SU-DHL-6 (cell line): ENCODE measurements at regions not wholly inside any gene's neighbourhood (a gene's known extent, or its start where the extent isn't known, plus 50 kb on each side); places are given as distances from the start of the nearest gene placed in this dataset.

Experiments used
- EZH2phosphoT487 ChIP-seq: fragments of 200-600 bp; sonication (generic), shearing (Covaris generic); conservative IDR thresholded peaks from 2 replicates; pipeline ENCODE4 v1.6.1; 2018; ENCODE audit warnings: mild to moderate bottlenecking, antibody characterized with exemption, low read length, moderate library complexity, mixed read lengths
- TF ChIP-seq, protein P1 (sequence below): fragments of 200-600 bp; sonication (generic); IDR thresholded peaks from one replicate; pipeline ENCODE4 v1.5.1; 2017; ENCODE audit warnings: antibody characterized with exemption, mild to moderate bottlenecking, low read length, moderate library complexity; ENCODE audit not compliant: insufficient read depth, poor library complexity, severe bottlenecking

DNA sequence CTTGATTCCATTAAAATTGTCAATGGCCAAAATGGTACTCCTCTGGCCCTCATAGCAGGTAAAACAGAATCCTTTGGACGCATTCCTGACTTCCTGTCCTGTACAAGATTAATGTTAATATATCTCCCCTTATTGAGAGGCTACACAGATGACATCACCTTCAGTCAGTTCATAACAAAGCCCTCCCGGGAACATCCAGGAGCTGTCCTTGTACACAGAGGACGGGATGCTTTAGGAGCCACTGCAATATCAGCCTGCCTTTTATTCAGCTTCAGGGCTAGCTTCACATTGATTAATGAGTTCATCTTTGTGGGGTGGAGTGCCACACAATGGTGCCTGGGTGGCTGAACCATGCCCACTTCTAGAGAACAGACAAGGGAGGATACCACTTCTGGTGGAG, 235.1 kb downstream of the NRIP1 start:
- TF ChIP-seq, protein P1, sequence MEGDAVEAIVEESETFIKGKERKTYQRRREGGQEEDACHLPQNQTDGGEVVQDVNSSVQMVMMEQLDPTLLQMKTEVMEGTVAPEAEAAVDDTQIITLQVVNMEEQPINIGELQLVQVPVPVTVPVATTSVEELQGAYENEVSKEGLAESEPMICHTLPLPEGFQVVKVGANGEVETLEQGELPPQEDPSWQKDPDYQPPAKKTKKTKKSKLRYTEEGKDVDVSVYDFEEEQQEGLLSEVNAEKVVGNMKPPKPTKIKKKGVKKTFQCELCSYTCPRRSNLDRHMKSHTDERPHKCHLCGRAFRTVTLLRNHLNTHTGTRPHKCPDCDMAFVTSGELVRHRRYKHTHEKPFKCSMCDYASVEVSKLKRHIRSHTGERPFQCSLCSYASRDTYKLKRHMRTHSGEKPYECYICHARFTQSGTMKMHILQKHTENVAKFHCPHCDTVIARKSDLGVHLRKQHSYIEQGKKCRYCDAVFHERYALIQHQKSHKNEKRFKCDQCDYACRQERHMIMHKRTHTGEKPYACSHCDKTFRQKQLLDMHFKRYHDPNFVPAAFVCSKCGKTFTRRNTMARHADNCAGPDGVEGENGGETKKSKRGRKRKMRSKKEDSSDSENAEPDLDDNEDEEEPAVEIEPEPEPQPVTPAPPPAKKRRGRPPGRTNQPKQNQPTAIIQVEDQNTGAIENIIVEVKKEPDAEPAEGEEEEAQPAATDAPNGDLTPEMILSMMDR, result no peak
- TF ChIP-seq EZH2phosphoT487, result no peak
